HG02798 (cell line): ENCODE measurements at regions not wholly inside any gene's neighbourhood (a gene's known extent, or its start where the extent isn't known, plus 50 kb on each side); places are given as distances from the start of the nearest gene placed in this dataset.

Experiments
- ATAC-seq: cut with Tn5 transposase; IDR thresholded peaks from one replicate; pipeline ENCODE4 v1.9.1; 2021; ENCODE audit warnings: mild to moderate bottlenecking; ENCODE audit not compliant: unreplicated experiment, poor library complexity

DNA sequence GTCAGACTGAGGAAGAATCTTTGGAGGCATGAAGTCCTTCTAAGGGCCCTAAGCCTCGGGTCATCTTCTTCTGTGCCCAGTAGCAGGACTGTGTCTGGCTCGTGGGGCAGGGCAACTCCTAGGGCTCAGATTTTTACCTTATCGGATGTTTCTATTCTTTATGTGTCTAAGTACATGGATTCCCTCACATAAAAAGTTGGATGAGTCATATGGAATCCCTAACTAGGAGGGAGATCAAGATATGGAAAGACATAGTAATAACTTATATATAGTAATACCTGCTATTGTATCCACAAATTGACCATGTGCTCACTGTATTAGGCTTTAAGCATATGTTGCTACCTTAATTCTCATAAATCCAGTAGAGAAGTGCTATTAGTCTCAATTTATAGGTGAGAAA, 364.5 kb upstream of the CAMK1G start:
- no peak for ATAC-seq

DNA sequence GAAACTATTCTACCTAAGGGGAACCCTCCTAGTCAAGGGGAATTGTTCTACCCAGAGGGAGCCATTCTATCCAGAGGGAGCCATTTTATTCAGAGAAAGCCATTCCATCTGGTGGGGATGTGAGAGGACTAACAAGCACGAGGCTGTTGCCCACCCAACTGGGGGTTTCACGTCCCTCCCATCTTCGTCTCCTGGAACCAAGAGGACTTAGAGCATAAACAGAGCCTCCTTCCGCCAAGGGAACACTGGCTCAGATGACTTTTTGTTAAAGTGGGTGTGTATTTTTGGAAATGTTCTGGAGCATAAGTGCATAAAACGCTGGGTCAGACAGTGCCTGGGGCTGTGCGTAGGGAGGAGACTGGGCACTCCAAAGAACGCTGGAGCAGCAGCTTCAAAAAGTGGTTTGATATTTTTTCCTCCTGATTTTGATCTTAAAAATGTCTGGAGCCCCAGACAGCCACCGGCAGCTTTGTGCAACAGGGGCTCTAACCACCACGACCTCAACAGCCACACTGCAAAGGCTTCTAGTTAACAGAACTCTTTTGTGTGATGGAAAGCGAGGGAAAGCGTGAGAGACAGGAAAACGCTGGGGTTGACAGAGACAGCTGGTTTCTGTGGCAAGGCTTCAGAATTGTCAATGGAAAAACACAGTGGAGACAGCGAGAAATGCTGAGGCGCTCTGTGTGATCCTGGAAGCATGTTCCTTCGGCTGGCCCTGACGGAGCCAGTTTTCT, 363.6 kb upstream of the CAMK1G start:
- ATAC-seq = no peak

DNA sequence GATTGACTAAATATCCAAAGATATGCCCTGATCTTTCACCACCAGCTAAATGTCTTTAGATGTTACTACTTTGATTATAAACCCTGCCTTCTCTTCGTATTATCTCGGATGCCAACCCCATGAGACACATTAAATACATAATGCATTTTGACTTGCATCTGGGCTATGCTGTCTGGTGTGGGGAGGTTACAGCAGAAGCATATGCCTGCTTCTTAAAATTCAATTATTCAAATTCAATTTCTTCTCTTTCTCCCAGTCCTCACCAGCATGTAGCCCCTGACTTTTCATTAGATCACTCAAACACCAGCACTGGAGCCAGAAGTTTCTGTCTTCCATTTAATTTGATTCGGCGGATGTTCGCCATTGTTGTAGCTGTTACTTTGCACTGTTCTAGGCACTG, 360.7 kb upstream of the CAMK1G start:
- no peak for ATAC-seq

DNA sequence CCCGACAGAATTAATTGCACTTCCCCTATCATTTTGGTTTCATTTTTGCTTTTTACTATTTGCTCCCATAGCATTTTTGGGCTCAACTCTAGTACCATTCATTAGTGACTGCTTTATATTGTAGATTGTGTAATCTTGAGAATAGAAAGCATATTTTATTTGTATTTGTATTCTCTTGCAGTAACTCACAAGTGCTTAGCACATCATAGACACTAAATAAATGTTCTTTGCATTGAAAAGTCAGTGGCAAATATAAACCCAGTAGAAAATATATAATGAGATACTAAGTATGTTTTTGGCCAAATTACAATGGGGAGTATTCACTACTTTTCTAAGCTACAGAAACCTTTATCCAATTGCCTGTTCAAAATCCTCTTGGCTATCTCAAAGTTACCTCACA, 359.7 kb upstream of the CAMK1G start:
- no peak for ATAC-seq

DNA sequence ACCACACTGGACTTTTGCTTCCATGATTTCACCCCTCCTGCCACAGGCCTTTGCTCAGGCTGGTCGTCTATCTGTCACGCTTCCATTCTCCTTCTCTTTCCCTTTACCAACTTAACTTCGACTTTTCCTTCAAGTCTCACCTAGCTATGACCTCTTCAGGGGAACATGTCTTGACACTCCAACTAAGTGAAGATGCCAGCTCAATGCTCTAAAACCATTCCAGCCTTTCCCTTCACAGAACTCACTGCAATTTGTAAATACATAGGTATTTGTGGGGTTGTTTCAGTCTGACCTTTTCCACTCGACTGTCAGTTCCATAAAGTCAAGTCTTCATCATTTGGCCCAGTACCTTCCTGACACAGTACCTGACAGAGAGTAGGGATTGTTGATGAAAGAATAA, 358.6 kb upstream of the CAMK1G start:
- ATAC-seq = no peak

DNA sequence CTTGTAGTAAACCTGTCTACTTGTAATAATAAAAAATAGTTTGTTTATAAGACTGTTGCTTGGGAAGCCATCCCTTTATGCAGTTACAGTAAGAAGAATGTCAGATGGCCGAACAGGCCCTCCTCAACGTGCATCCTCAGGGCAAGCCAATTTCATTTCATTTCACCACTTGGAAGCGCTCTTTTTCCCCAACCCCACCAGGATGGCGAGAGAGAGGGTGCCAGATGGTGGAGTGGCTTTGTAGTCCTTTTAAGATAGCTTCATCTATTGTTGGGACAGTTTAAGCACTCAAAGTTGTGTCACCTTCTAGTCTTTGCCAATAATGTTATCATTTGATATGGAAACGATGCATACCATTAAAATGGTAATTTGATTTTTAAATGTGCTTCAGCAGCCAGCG, 356.3 kb upstream of the CAMK1G start:
- no peak for ATAC-seq

DNA sequence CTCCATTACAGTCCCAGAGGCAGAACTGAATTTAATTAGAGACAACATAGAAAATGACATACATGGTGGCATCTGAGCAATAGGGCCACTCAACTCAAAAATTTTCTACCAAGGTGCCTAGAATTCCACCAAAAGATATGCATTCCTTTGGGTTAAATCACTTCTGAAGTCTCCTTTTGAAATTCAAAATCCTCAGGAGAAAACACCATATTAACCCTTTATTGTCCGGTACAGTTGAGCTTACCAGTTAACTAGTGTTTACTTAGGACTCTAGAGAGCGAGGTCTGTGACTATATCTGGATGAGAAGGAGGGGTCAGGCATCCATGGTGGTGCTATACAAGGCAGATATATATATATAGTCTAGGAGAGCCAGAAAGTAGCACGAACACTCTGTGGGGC, 355.6 kb upstream of the CAMK1G start:
- ATAC-seq = no peak

DNA sequence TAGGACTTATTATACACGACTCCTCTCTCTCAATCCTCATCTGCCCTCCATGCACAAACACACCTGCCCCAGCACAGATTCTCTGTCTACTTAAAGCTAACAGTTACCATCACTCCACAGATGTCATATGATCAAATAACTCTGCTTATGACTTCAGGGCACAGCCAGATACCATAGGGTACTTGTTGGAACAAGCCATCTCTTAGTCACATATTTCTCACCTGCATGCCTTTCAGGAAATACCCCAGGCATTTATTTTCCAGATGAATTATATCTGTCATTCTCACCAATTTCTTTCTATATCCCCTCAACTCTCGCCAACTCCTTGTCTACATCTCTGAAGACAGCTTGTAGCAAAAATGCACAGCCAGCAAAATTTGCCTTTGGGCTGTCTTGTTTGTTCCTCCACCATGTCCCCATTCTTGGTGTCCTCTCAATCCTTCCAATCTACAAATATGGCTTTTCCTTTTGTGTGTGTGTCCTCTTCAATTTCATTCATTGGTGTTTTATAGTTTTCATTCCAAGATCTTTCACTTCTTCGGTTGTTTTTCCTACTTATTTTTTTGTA, 353.9 kb upstream of the CAMK1G start:
- ATAC-seq = no peak

DNA sequence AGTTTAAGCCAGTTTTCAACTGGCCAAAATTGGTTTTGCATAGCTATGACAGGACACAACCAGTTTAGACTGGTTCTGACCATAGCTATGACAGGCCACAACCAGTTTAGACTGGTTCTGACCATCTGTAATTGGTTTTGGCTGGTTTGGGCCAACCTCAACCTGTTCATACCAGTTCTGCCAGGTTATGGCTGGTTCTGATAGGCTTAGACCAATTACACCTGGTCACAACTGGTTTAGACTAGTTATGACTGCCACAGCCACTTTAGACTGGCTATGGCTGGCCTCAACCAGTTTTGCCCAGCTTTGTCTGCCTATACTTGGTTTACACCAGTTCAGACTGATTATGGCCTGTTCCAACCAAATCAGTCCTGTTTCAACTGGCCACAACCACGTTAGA, 353.2 kb upstream of the CAMK1G start:
- no peak for ATAC-seq

DNA sequence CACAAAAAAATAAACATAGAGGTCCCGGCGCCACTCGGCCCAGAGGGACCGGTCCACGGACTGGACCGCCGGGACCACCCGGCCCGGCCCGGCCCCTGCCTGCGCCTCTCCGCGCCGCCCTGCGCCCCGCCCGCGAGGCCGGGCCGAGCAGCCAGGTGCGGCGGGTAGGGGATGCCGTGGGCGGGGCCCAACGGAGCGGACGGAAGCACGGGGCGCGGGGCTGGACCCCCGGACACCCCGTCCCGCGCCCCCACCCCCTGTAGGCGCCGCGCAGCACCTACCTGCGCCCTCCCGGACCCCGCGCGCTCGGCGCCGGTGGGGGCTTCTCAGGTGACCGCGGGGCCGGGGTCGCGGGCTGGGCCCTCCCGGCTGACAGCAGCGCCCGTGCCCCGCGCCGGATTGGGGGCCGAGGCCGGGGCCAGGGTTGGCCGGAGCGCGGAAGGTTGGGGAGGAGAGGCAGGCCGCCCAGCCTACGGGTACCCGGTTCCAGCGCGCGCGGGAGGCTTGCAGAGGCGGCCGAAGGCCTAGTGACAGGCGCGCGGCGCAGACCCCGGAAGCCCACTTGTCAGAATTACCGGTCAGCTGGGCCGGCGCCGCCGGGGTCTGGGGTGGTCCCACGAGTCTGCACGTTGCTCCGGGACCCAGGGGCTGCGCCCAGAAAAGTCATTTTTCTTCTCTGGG, 351.9 kb upstream of the CAMK1G start:
- no peak for ATAC-seq

DNA sequence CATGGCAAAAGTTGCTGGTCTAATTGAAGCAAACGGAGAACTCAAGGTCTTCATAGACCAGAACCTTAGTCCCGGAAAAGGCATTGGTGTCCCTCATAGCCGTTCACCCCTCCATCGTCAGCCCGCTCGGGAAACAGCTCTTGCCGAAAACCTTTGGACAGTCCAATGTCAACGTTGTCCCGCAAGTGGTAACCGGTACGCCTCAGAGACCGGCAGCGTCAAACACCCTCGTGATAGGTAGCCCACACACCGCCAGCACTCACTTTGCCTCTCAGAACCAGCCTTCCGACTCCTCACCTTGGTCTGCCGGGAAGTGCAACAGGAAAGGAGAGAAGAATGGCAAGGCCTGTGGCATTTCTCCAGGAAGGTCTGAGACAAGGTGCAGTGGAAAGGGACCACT, 351.3 kb upstream of the CAMK1G start:
- ATAC-seq = no peak

DNA sequence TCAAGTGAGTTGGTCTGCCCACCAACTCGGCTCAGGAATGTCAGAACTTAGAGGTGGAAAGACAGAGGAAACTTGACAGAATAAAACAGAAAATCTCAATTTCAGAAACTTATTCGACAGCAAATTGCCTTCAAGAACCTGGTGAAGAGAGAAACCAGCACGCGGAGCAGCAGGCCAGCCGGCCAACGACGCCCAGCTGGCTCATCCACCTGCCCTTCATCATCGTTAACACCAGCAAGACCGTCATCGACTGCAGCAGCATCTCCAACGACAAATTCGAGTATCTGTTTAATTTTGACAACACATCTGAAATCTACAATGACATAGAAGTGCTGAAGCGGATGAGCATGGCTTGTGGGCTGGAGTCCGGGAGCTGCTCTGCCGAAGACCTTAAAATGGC, 350.8 kb upstream of the CAMK1G start:
- no peak for ATAC-seq

DNA sequence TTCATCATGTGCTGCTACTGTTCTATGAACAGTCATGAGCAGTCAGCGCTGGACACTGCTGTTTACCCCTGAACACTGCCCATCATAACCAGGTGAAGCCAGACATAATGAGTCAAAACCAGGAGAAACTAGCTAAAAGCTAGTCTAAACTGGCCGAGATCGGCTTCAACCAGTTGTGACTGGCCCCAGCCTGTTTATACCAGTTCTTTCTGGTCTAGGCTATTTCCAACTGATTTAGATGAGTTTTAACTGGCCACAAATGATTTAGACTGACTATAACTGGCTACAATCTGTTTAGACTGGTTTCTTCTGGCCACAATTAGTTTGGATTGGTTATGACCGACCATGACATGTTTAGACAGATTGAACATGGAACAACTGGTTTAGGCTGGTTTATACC, 348.3 kb upstream of the CAMK1G start:
- ATAC-seq = no peak

DNA sequence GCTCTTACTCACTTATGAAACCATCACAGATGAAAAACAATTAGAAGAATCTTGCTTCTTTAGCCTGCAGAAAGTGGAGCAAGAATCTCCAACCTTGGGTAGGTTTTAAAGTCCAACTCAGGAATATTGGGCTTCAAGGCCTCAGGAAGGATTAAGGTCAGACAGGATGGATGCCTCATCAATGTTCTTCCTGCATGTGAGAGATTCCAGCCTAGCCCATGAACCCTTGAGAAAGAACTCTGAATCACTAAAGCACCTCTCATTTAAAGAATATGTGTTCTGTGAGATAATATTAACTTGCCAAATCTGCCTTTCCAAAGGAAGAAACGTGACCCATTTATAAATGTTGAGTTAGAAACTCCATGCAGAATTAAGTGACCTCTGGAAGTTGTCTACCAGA, 345.2 kb upstream of the CAMK1G start:
- no peak for ATAC-seq

DNA sequence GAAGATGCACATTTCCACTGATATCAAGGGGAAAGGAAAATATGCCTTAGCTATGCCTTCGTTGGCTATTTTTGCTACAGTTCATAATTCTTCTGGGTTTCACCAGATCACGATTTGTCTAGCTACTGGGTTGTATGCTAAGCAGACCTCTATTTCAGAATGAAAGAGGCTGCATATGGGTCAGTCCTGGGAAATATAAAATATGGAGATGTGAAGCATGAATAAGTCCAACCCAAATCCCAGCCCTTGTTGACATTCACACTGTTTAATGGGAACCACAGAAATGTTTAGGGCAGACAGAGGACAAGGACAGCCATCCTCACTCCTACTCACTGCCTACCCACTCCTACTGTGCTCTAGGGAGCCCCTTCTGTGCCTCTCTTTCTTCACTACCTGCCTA, 343.2 kb upstream of the CAMK1G start:
- ATAC-seq = no peak

DNA sequence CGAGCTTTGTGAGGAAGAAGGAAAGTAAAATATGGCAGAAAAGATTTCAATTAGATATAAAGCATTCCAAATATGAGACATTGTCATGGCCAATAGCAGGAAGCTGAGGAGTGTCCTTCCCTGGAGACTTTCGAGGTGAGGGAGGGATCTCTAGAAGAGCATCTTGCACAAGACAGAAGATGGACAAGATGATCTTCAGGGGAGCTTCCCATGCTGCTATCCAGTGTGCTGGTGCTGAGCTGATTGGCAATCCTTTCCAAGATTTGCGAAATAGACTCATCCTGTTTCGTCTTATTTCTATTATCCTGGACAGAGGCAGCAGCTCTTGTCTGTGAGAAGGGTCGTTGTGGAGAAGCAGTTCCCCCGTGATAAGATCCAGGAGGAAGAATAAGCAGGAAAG, 342.0 kb upstream of the CAMK1G start:
- ATAC-seq = no peak

DNA sequence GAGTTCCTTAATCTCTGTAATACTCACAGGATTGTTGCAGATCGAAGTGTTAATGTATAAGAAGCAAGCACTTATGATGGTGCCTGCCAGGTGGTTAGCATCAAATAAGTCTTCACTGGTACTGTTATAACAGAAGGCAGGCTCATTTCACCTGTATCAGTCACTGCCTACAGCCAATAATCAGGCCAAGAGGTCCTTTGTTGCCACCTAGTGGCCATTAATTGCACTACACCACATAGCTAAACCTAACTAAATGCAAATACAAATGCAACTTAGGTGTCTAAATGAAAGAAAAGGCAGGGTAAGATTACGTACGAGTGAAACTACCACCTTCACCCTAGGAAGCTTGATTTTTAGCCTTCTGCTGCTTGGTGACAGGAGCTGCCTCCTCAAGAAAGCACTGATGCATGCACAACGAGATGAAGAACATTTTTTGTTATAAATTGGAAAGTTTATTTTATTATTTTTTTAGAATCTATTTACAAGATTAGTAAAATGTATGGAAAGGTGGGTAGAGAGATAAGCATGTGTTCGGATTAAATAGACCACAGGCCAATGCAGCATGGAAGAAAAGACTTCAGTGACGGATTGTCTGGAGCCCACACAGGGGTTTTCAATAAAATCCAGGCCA, 334.8 kb upstream of the CAMK1G start:
- peak; percentile 89 for ATAC-seq

DNA sequence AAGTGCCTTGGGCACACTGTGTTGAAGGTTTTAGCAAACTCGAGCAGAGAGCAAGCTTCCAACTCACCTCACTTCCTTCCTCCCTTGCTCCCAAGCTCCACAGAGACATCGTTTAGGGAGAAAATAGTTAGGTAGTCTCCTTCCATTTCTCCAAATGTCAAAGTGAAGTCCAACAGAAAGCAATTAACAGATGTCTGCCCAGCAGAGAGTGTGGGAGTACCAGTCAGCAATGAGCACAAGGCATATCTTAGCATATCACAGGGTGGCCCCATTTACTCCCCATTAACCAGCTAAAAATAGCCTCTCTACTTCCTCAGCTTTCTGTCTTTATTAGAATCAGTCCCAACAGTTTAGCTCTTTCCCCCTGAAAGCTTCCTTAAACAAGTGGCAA, 334.2 kb upstream of the CAMK1G start:
- no peak for ATAC-seq

DNA sequence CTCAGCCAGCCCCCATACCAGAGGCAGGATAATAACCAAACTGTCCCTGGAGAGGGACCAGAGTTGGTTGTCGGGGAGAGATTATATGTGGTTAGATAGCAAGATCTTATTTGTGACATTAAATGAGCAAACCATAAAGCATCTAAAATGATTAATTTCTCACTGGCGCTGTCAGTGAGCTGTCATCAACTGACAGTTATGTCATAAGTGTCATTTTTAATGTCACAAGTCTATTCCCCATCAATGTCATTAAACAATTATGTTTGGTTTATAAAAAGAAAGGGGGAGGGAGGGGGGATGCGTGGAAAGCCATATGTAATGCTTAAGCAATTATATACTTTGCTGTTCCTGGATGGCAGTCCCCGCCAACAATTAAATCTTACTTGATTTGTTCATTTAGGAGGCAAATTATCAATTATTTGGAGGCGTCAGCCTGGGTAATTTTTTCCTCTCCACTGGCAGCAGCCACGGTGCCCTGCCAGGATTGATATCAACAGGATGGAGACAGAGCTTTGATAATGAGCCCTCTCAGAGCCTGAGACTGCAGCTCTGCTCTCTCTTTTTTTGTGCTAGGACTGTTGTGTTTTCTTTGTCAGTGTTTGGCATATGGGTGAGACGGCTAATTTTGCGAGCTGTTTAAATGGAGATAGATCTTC, 333.6 kb upstream of the CAMK1G start:
- ATAC-seq = no peak

DNA sequence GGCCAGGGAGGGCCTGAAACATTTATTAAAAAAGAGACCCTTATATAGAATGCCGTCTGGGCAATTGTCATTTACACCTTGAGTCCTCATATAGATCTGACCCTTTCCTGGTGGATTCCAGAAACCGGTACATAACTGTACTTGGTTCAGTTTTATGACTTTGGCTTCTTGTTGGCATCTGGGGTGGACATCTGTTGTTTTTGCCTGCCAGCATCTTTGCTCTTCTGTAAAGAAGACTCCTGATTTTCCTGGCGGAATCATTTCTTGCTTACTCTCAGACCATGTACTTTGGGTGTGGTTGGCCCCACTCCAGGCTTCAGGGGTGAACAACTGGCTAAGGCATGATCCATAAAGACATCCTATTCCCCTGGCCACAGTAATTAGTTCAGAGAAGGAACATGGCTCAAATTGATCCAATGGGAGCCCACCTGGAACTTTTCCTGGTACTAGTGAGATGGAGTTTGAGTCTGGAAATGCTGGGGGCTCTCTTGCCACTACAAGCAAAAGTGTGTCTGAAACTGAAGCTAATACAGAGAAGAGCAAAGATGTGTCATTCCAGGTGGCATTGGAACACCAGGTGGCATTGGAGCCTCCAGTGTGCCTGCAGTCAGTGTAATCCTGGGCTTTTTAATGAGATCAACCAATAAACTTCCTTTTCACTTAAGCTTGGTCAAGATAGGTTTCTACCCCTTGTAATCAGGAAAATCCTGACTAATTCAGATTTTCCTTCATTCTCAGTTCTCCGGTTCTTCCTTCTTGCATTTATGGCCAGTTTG, 332.5 kb upstream of the CAMK1G start:
- ATAC-seq = no peak
